Caco-2 (cell line): ENCODE measurements at regions not wholly inside any gene's neighbourhood (a gene's known extent, or its start where the extent isn't known, plus 50 kb on each side); places are given as distances from the start of the nearest gene placed in this dataset.

Experiments
- BruUV-seq: library from RNA; stranded (reverse); fragments of 400-500 nt; replicated peaks from 2 replicates; lab custom pipeline; 2021; lab: Mats Ljungman, UMichigan
- CTCF ChIA-PET: fragments of 300-600 bp; sonication (Branson Sonifier 250); formaldehyde crosslinking; loops from one replicate; lab custom pipeline; 2022; ENCODE audit warnings: antibody characterized with exemption; lab: Charles Lee
- POLR2A ChIA-PET: fragments of 300-600 bp; sonication (Branson Sonifier 250); formaldehyde crosslinking; loops from one replicate; lab custom pipeline; 2022; ENCODE audit warnings: antibody characterized with exemption; lab: Charles Lee
- DNase-seq, 2 experiments: peaks; one replicate each; pipeline versions ENCODE4 v3.0.0 to v3.0.0-alpha.2; 2020 to 2022
- H3K27me3 ChIP-seq: replicated peaks from 2 replicates; pipeline ENCODE4 v1.6.0; 2011; ENCODE audit warnings: low read length; ENCODE audit not compliant: control insufficient read depth, insufficient read depth
- H3K36me3 ChIP-seq: 2 replicates; pipeline ENCODE4 v1.5.1; 2011; ENCODE audit warnings: low read length; ENCODE audit not compliant: control insufficient read depth, insufficient read depth
- H3K4me1 ChIP-seq: fragments of 250-450 bp; sonication (Bioruptor Pico); 2 replicates; pipeline ENCODE4 v1.5.1; 2020; ENCODE audit warnings: mild to moderate bottlenecking
- H3K4me3 ChIP-seq: 2 replicates; pipeline ENCODE4 v1.5.1; 2011; ENCODE audit warnings: low read depth, mild to moderate bottlenecking, control low read depth, low read length
- H3K9me3 ChIP-seq: fragments of 250-450 bp; sonication (Bioruptor Pico); 2 replicates; pipeline ENCODE4 v1.5.1; 2020; ENCODE audit warnings: mild to moderate bottlenecking, moderate library complexity
- H3K27ac Mint-ChIP-seq: one replicate; pipeline ENCODE4 v1.8.0; 2022; ENCODE audit warnings: mixed read lengths; ENCODE audit not compliant: unreplicated experiment
- H3K27me3 Mint-ChIP-seq: one replicate; pipeline ENCODE4 v1.8.0; 2022; ENCODE audit warnings: mixed read lengths; ENCODE audit not compliant: insufficient read depth, unreplicated experiment
- H3K36me3 Mint-ChIP-seq: one replicate; pipeline ENCODE4 v1.8.0; 2022; ENCODE audit warnings: mild to moderate bottlenecking, mixed read lengths; ENCODE audit not compliant: insufficient read depth, unreplicated experiment
- H3K4me1 Mint-ChIP-seq: one replicate; pipeline ENCODE4 v1.8.0; 2022; ENCODE audit warnings: low read depth, mixed read lengths; ENCODE audit not compliant: unreplicated experiment
- H3K4me3 Mint-ChIP-seq: one replicate; pipeline ENCODE4 v1.8.0; 2022; ENCODE audit warnings: mild to moderate bottlenecking, moderate library complexity, mixed read lengths; ENCODE audit not compliant: unreplicated experiment
- H3K9me3 Mint-ChIP-seq: one replicate; pipeline ENCODE4 v1.8.0; 2022; ENCODE audit warnings: mixed read lengths; ENCODE audit not compliant: unreplicated experiment
- intact Hi-C: fragments of 100-400 bp; cut with micrococcal nuclease; formaldehyde crosslinking; loops from one replicate; pipeline ENCODE4 v1.10.0; 2022; ENCODE audit not compliant: unreplicated experiment
- TF ChIP-seq, protein P1 (sequence below), 2 experiments: fragments of 200-600 bp in 1 of 2; IDR thresholded peaks; 1 replicate in 1 of 2; 2 replicates in 1 of 2; pipeline versions ENCODE4 v1.5.1 to v1.8.0; 2011 to 2022; ENCODE audit warnings: antibody characterized with exemption in 1 of 2, control low read depth in 1 of 2, inconsistent platforms in 1 of 2, low read depth in 1 of 2, low read length in 1 of 2, mild to moderate bottlenecking in 1 of 2, moderate library complexity in 1 of 2; ENCODE audit not compliant: insufficient read depth in 1 of 2, severe bottlenecking in 1 of 2, unreplicated experiment in 1 of 2

DNA sequence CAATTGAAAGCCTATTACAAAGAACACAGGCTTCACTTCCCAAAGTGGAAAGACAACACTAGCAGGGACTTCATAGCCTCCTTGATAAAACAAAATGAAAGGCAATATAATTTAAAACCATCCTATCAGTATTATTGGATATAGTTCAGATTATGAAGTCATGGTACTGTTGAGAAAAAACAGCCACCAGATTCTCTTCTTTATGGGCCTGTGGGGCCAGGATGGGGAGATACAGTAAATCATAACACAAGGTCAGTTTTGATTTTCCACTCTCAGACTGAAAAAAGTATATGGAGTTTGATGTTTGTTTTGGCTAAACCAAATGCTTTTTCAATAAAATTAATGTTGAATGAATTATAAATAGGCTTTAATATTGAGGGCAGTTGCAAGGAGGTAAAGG, 129.1 kb downstream of the BCL2L11 start:
- TF ChIP-seq, protein P1, sequence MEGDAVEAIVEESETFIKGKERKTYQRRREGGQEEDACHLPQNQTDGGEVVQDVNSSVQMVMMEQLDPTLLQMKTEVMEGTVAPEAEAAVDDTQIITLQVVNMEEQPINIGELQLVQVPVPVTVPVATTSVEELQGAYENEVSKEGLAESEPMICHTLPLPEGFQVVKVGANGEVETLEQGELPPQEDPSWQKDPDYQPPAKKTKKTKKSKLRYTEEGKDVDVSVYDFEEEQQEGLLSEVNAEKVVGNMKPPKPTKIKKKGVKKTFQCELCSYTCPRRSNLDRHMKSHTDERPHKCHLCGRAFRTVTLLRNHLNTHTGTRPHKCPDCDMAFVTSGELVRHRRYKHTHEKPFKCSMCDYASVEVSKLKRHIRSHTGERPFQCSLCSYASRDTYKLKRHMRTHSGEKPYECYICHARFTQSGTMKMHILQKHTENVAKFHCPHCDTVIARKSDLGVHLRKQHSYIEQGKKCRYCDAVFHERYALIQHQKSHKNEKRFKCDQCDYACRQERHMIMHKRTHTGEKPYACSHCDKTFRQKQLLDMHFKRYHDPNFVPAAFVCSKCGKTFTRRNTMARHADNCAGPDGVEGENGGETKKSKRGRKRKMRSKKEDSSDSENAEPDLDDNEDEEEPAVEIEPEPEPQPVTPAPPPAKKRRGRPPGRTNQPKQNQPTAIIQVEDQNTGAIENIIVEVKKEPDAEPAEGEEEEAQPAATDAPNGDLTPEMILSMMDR (IDR thresholded peaks at IDR 0.05; ENCODE audit: insufficient read depth in 1 of 2, low read depth in 1 of 2, low read length in 1 of 2, severe bottlenecking in 1 of 2, unreplicated experiment in 1 of 2) = no peak
- CTCF ChIA-PET = no interaction called here
- no peak for DNase-seq
- no peak overlapping the region for H3K4me3 Mint-ChIP-seq
- POLR2A ChIA-PET = no interaction called here
- no peaks in the 10 kb centered on the region for H3K27me3 ChIP-seq
- peaks cover 18% of the 10 kb centered on the region for H3K9me3 Mint-ChIP-seq
- H3K4me1 Mint-ChIP-seq = no peaks in the 10 kb centered on the region
- H3K27me3 Mint-ChIP-seq = no peaks in the 10 kb centered on the region
- no peaks in the 10 kb centered on the region; the same call in 1 of the 2 replicates for H3K9me3 ChIP-seq
- no peaks in the 10 kb centered on the region for H3K36me3 ChIP-seq
- H3K4me3 ChIP-seq = no peak overlapping the region
- no peak overlapping the region for H3K27ac Mint-ChIP-seq
- no peaks in the 10 kb centered on the region for H3K4me1 ChIP-seq
- BruUV-seq = no TSS peak
- intact Hi-C loops = no loop called here
- H3K36me3 Mint-ChIP-seq = peaks cover 16% of the 10 kb centered on the region

DNA sequence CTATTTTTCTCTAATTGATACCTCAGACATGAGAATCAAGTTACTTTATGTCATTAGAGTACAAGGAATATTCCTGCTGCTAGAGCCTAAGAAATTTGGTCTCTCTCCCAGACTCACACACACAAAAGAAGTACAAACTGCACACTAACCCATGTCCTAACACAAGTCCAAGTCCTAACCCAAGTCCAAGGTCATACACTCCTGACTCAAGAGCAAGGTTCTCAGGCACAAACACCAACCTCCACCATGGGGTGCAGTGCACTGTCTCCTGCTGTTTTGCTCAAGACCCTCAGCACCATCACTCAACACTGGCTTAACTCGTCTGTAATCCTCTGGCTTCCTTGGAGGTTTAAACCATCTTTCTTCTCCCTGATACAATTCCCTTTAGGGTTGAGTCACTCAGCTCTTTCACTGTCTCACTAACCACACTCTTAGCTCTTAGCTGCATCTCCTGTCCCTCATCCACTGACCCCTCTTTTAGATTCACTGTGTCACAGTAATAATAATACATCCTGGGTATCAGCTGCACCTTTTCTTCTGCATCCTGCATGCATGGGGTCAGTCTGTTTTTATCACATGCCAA, 129.8 kb downstream of the BCL2L11 start:
- H3K36me3 Mint-ChIP-seq = peaks cover 16% of the 10 kb centered on the region

DNA sequence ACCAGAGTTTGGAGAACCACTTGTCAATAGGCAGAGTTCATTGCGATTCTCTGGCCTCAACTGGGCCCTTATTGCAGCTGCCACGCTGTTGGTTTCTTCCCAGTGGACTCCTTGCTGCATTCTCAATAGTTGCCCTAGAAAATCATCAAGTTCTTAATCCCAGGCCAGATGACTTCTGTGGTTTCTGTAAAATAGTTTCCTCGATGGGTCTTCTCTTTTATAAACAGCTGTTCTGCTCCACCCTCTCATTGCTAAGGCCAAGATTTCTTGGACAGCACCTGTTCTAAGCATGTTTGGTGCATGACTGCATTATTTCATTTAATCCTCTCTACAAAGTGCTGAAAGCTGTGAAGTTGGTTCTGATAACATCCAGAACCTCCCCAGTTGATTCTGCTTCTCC, 131.0 kb downstream of the BCL2L11 start:
- no peaks in the 10 kb centered on the region; the same call in 1 of the 2 replicates for H3K9me3 ChIP-seq
- H3K4me3 Mint-ChIP-seq = peak overlapping the region; percentile 11
- H3K4me1 Mint-ChIP-seq = no peaks in the 10 kb centered on the region
- peak overlapping the region; percentile 17 for H3K27ac Mint-ChIP-seq
- BruUV-seq = no TSS peak
- intact Hi-C loops = no loop called here
- no peaks in the 10 kb centered on the region for H3K4me1 ChIP-seq
- no peaks in the 10 kb centered on the region for H3K27me3 Mint-ChIP-seq
- H3K36me3 ChIP-seq = no peaks in the 10 kb centered on the region
- no peaks in the 10 kb centered on the region for H3K27me3 ChIP-seq
- TF ChIP-seq, protein P1 (IDR thresholded peaks at IDR 0.05; ENCODE audit: insufficient read depth in 1 of 2, low read depth in 1 of 2, low read length in 1 of 2, severe bottlenecking in 1 of 2, unreplicated experiment in 1 of 2) = no peak
- DNase-seq = no peak
- CTCF ChIA-PET = no interaction called here
- POLR2A ChIA-PET = no interaction called here
- peaks cover 16% of the 10 kb centered on the region for H3K36me3 Mint-ChIP-seq
- no peak overlapping the region for H3K4me3 ChIP-seq
- peaks cover 18% of the 10 kb centered on the region for H3K9me3 Mint-ChIP-seq

More for the DNA sequence above, 129.8 kb downstream of the BCL2L11 start:
- Histone ChIP-seq H3K4me1 (no peaks in the 10 kb centered on the region), H3K27me3 (no peaks in the 10 kb centered on the region), H3K9me3 (no peaks in the 10 kb centered on the region; the same call in 1 of the 2 replicates), H3K36me3 (no peaks in the 10 kb centered on the region), H3K4me3 (no peak overlapping the region)
- no peak for DNase-seq
- TF ChIP-seq, protein P1 (IDR thresholded peaks at IDR 0.05; ENCODE audit: insufficient read depth in 1 of 2, low read depth in 1 of 2, low read length in 1 of 2, severe bottlenecking in 1 of 2, unreplicated experiment in 1 of 2) = no peak
- Mint-ChIP-seq H3K27me3 (no peaks in the 10 kb centered on the region), H3K4me3 (no peak overlapping the region), H3K27ac (no peak overlapping the region), H3K4me1 (no peaks in the 10 kb centered on the region), H3K9me3 (peaks cover 18% of the 10 kb centered on the region)
- ChIA-PET POLR2A (no interaction called here), CTCF (no interaction called here)
- no TSS peak for BruUV-seq
- intact Hi-C loops = no loop called here
